Keratinocyte (primary cell): ENCODE measurements at regions not wholly inside any gene's neighbourhood (a gene's known extent, or its start where the extent isn't known, plus 50 kb on each side); places are given as distances from the start of the nearest gene placed in this dataset.

ENCODE experiments used
- DNase-seq: peaks from one replicate; pipeline ENCODE4 v3.0.0-alpha.2; 2011; ENCODE audit warnings: low read depth, missing footprints, low spot score
- FAIRE-seq: peaks from 2 replicates; lab custom pipeline; 2011; peaks lifted over from hg19 to GRCh38; lab: Jason Lieb, UNC
- H2AFZ ChIP-seq: 2 replicates; pipeline ENCODE4 v1.6.0; 2012; ENCODE audit warnings: low read length, control low read depth, inconsistent platforms; ENCODE audit not compliant: control insufficient read depth
- H3K27ac ChIP-seq: 2 replicates; pipeline ENCODE4 v1.5.1; 2011; ENCODE audit warnings: low read length; ENCODE audit not compliant: control insufficient read depth, insufficient read depth
- H3K27me3 ChIP-seq: 3 replicates; pipeline ENCODE4 v1.6.0; 2011; ENCODE audit warnings: low read length; ENCODE audit not compliant: control insufficient read depth, insufficient read depth; ENCODE audit errors: extremely low read depth
- H3K36me3 ChIP-seq, 2 experiments: 2 replicates in 1 of 2; 3 replicates in 1 of 2; pipeline ENCODE4 v1.5.1; 2011; ENCODE audit warnings: low read length in 2 of 2, mild to moderate bottlenecking in 1 of 2; ENCODE audit not compliant: control insufficient read depth in 2 of 2, insufficient read depth in 2 of 2; ENCODE audit errors: extremely low read depth in 1 of 2
- H3K4me1 ChIP-seq: 3 replicates; pipeline ENCODE4 v1.5.1; 2011; ENCODE audit warnings: low read length; ENCODE audit not compliant: control insufficient read depth, insufficient read depth; ENCODE audit errors: extremely low read depth
- H3K4me2 ChIP-seq: 3 replicates; pipeline ENCODE4 v1.6.0; 2011; ENCODE audit warnings: low read depth, low read length; ENCODE audit not compliant: control insufficient read depth, insufficient read depth; ENCODE audit errors: extremely low read depth
- H3K4me3 ChIP-seq, 3 experiments: fragments of 200-600 bp in 1 of 3; sonication (generic) in 1 of 3; 2 replicates in 2 of 3; 3 replicates in 1 of 3; pipeline ENCODE4 v1.5.1; 2011 to 2016; ENCODE audit warnings: low read length in 3 of 3, mild to moderate bottlenecking in 3 of 3, control low read depth in 2 of 3, inconsistent platforms in 1 of 3, low read depth in 1 of 3, mixed read lengths in 1 of 3, mixed run types in 1 of 3, moderate library complexity in 1 of 3; ENCODE audit not compliant: control insufficient read depth in 2 of 3, insufficient read depth in 2 of 3; ENCODE audit errors: extremely low read depth in 1 of 3
- H3K79me2 ChIP-seq: 2 replicates; pipeline ENCODE4 v1.6.0; 2012; ENCODE audit warnings: low read length; ENCODE audit not compliant: control insufficient read depth, insufficient read depth
- H3K9ac ChIP-seq: 3 replicates; pipeline ENCODE4 v1.6.0; 2011; ENCODE audit warnings: low read length; ENCODE audit not compliant: control insufficient read depth, insufficient read depth; ENCODE audit errors: extremely low read depth
- H3K9me1 ChIP-seq: 3 replicates; pipeline ENCODE4 v1.6.0; 2011; ENCODE audit warnings: low read length; ENCODE audit not compliant: control insufficient read depth, insufficient read depth; ENCODE audit errors: extremely low read depth
- H3K9me3 ChIP-seq: 2 replicates; pipeline ENCODE4 v1.5.1; 2012; ENCODE audit warnings: low read depth, low read length; ENCODE audit not compliant: control insufficient read depth
- H4K20me1 ChIP-seq: 3 replicates; pipeline ENCODE4 v1.6.0; 2011; ENCODE audit warnings: low read length; ENCODE audit not compliant: control insufficient read depth, insufficient read depth; ENCODE audit errors: extremely low read depth
- EZH2 ChIP-seq: IDR thresholded peaks from one replicate; pipeline ENCODE4 v1.6.1; 2012; ENCODE audit warnings: inconsistent platforms, mild to moderate bottlenecking, low read length, moderate library complexity
- dilution Hi-C: fragments of 300-500 bp; cut with MboI; formaldehyde crosslinking; loops from one replicate; pipeline ENCODE4 v1.7.0; 2020; ENCODE audit warnings: low sequenced_read_pairs; ENCODE audit not compliant: extremely low pct_ligation_motif_present
- TF ChIP-seq, protein P1 (sequence below), 3 experiments: IDR thresholded peaks in 1 of 3; conservative IDR thresholded peaks in 1 of 3; optimal IDR thresholded peaks in 1 of 3; 2 replicates in 2 of 3; 3 replicates in 1 of 3; pipeline versions ENCODE3 to v1.5.1; 2011; ENCODE audit warnings: low read length in 3 of 3, mild to moderate bottlenecking in 3 of 3, moderate library complexity in 2 of 3, control low read depth in 1 of 3, inconsistent platforms in 1 of 3; ENCODE audit not compliant: insufficient read depth in 2 of 3; ENCODE audit errors: extremely low read depth in 1 of 3

GRCh38 chr16:60763869-60764268 is 1272.4 kb downstream of the CDH8 start:
- FAIRE-seq (no peak), DNase-seq (no peak)
- no peaks in the 10 kb centered on the region for H3K27me3 ChIP-seq
- no peak overlapping the region for H3K4me3 ChIP-seq
- no peaks in the 10 kb centered on the region for H3K9me3 ChIP-seq
- no peaks in the 10 kb centered on the region for H3K9me1 ChIP-seq
- TF ChIP-seq, protein P1, sequence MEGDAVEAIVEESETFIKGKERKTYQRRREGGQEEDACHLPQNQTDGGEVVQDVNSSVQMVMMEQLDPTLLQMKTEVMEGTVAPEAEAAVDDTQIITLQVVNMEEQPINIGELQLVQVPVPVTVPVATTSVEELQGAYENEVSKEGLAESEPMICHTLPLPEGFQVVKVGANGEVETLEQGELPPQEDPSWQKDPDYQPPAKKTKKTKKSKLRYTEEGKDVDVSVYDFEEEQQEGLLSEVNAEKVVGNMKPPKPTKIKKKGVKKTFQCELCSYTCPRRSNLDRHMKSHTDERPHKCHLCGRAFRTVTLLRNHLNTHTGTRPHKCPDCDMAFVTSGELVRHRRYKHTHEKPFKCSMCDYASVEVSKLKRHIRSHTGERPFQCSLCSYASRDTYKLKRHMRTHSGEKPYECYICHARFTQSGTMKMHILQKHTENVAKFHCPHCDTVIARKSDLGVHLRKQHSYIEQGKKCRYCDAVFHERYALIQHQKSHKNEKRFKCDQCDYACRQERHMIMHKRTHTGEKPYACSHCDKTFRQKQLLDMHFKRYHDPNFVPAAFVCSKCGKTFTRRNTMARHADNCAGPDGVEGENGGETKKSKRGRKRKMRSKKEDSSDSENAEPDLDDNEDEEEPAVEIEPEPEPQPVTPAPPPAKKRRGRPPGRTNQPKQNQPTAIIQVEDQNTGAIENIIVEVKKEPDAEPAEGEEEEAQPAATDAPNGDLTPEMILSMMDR (optimal IDR thresholded peaks at IDR 0.05 in 1 of 3, IDR thresholded peaks at IDR 0.05 in 1 of 3, conservative IDR thresholded peaks at IDR 0.05 in 1 of 3; ENCODE audit: extremely low read depth in 1 of 3, insufficient read depth in 2 of 3, low read length in 3 of 3) = no peak
- no peak for TF ChIP-seq EZH2
- H4K20me1 ChIP-seq = no peaks in the 10 kb centered on the region
- no peak overlapping the region for H3K27ac ChIP-seq
- H3K79me2 ChIP-seq = no peaks in the 10 kb centered on the region
- no peak overlapping the region for H2AFZ ChIP-seq
- H3K4me1 ChIP-seq = no peaks in the 10 kb centered on the region
- no peaks in the 10 kb centered on the region for H3K36me3 ChIP-seq
- dilution Hi-C loops = no loop called here
- no peak overlapping the region for H3K4me2 ChIP-seq
- no peak overlapping the region for H3K9ac ChIP-seq

DNA sequence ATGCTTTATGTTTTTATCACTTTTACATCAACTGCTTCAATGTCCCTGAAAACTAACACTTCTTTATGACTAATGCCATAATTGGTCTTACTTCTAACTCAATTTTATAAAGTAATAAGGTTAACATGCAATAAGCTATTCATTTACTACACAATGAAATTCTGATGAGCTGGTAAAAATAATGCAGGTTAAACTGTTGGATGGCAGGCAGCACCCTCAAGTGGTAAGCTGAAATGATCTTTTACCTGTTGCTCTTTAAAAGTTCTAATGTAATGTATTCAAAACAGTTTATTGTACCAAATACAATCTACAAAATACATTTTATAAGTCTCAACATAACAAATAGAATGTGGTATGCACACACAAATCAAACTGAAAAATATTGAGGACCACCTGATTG is 1280.3 kb downstream of the CDH8 start:
- no peak for DNase-seq
- no peaks in the 10 kb centered on the region for H3K9me3 ChIP-seq
- no peaks in the 10 kb centered on the region for H4K20me1 ChIP-seq
- H3K79me2 ChIP-seq = no peaks in the 10 kb centered on the region
- H3K4me2 ChIP-seq = no peak overlapping the region
- H2AFZ ChIP-seq = no peak overlapping the region
- no peak overlapping the region for H3K9ac ChIP-seq
- no peak overlapping the region for H3K27ac ChIP-seq
- peak; percentile 57 for FAIRE-seq
- H3K27me3 ChIP-seq = no peaks in the 10 kb centered on the region
- H3K9me1 ChIP-seq = no peaks in the 10 kb centered on the region
- no peak overlapping the region for H3K4me3 ChIP-seq
- TF ChIP-seq, protein P1 (optimal IDR thresholded peaks at IDR 0.05 in 1 of 3, IDR thresholded peaks at IDR 0.05 in 1 of 3, conservative IDR thresholded peaks at IDR 0.05 in 1 of 3; ENCODE audit: extremely low read depth in 1 of 3, insufficient read depth in 2 of 3, low read length in 3 of 3) = peak in 2 of 3 experiments; percentile 32 to 39
- TF ChIP-seq EZH2 = no peak
- dilution Hi-C loops = no loop called here
- H3K36me3 ChIP-seq = no peaks in the 10 kb centered on the region
- no peaks in the 10 kb centered on the region for H3K4me1 ChIP-seq
